Mesenteric fat pad (tissue), 1 donor: ENCODE measurements at regions not wholly inside any gene's neighbourhood (a gene's known extent, or its start where the extent isn't known, plus 50 kb on each side); places are given as distances from the start of the nearest gene placed in this dataset.
"Not testable (repeated sequence)": the region's sequence is repeated elsewhere in the genome, so short reads cannot be mapped to it uniquely, and the experiment has no call there.

ENCODE experiments used
- DNase-seq: peaks from one replicate; pipeline ENCODE4 v3.0.0-alpha.2; 2020; ENCODE audit warnings: low spot score
- donor health status: DM: yes; HTN: yes; CAD: no.

DNA sequence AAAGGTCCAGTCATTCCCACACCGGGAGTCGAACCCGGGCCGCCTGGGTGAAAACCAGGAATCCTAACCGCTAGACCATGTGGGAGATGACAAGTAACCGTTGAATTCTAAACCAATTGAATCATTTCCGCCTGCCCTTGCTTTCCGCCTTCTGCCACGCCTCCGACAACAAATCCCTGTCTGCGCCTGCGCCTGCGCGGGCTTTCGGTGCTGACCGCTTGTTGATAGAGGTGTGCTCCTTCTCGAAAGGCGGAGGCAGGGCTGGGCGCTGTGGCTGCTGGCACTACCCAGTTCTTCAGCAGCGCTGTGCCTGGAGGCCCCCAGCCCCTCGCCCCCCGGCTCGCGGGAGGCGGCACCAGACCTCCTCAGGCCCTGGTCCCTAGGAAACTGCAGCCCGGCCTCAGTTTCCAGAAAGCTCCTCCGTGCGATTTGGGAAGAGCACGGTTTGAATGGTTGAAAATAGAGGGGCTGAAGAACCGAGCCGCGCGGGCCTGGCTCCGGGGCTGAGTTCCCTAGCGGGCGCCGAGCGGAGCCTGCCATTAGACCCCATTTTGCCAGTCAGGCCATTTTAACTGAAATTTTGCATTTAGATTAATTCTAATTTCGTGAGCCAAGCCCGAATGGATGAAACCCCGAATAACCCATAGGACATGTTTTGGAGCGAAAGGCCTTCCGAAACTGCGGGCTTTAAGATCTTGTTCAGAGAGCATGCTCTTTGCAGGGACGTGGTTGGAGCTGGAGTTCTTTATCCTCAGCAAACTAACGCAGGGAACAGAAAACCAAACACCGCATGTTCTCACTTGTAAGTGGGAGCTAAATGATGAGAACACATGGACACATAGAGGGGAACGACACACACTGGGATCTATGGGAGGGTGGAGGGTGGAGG, 219.3 kb upstream of the ATP10A start:
- DNase-seq: peak; percentile 97

DNA sequence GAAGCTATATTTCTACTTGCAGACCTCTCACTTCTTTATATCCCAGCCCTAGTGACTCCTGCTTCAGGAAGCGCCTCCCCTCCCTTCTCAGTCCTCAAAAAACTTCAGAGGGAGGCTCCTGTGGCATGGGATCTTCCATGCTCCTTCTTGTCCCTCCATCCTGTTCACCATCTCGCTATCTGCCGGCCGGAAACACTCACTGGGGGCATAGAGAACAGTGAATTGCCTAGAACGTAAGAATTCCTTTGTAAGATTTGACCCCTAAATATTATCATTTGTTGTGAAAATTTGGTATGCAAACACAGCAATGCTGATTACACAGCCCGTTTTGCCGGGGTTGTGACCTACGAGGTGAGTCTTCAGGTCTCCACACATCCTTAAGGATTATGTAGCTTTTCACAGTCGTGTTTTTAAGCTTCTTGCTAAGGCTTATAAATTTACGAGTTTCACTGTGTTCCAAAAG, 218.7 kb upstream of the ATP10A start:
- DNase-seq: no peak

DNA sequence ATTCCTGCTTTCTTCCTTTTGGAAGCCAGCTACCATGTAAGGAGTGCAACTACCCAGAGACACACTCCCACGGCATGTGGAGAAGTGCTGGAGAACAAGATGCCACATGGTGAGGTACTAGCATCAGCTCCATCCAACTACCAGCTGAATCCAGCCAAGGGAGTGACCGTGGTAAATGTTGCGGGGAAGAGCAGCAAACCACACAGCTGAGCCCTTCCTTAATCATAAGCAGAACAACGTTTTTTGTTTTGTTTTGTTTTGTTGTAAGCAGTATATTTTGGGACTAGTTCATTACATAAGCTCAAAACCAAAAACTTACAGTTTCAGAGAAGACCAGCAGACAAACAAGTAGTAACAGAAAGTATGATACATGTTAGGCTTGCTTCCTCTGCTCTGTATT, 212.6 kb upstream of the ATP10A start:
- DNase-seq: no peak

DNA sequence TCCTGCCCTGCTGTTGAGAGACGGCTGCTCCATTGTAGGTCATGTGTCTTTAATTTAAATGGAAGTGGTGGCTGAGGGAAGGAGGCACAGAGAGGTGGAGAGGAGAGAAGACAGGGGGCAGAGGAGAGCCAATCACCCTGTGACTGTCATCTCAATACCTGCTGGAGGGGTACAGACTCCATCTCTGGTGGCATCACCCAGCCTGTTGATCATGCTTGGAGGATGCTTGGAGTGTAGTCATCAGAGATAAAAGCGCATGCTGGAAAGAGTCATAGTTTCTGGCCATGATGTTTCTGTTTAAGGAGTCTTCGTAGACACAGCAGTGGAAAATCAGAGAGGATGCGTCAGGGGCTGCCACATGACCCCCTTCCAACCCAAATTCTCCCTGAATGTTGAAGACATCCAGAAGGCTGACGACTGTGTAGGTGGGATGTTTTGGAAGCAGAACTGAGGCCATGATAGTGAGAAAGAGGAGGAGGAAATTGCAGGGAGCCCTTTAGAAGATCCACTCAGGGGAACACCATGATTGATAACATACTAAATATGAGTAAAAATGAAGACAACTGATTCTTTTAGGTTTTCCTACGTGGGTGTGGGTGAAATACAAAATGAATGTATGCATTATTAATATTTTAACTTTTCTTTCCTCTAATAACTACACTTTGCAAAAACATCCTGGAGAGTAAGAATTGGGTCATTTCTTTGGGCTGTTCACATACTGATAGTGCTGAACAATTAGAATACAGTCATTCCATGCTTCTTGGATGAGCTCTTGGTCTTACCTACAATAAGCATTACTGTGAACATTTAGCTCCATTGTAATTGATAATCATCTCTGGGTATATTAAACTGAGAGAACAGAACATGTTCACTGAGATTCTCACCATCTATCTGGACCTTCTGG, 210.6 kb upstream of the ATP10A start:
- no peak for DNase-seq

DNA sequence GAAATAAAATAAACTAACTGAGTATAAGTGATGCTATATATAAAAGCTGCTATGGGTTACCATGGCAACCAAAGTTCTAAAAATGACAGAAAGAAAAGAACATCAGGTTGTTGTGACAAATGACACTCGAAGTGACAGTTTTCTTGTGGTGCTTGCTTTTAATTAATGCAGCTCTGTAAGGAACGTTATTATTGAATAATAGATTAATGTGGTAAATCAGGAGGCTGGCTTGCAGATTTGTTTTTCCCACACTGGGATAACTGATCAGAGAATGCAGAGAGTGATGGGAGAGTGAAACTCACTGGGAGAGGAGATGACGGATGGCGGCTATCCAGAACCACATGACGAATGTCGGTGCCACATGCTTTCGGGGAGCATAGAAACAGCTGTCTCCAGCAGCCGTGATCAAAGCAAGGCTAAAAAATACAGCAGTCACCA, 207.0 kb upstream of the ATP10A start:
- no peak for DNase-seq

DNA sequence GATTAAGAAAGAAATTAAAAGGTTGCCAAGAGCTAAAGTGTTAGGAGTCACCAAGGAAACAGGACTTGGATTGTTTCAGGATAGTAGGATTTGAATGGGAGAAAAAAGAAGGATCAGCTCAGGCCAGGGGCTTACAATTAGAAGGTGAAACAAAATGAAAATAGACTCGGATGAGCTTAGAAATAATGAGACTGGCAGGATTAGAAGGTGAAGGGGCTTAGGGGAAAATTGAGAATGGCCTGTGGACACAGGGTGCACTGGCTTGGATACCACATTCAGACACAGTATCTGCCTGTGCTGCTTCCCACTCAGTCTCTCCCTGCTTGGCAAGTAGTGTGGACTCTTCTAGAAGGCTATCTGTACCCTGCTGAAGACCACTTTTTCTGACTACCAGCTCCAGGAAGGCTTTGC, 206.1 kb upstream of the ATP10A start:
- no peak for DNase-seq

DNA sequence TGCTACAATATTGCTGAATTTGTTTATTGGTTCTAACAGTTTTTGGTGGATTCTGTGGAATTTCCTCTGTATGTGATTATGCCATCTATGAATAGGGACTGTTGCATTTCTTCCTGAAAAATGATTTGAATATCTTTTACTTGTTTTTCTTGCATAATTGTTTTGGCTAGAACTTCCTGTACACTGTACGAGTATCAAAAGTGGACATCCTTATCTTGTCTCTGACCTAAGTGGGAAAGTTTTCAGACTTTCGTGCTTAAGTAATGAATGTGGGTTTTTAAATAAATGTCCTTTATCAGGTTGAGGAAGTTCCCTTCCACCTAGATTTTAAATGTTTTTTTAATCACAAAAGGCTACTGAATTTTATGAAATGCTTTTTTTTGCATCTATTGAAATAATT, 203.8 kb upstream of the ATP10A start:
- DNase-seq: no peak

DNA sequence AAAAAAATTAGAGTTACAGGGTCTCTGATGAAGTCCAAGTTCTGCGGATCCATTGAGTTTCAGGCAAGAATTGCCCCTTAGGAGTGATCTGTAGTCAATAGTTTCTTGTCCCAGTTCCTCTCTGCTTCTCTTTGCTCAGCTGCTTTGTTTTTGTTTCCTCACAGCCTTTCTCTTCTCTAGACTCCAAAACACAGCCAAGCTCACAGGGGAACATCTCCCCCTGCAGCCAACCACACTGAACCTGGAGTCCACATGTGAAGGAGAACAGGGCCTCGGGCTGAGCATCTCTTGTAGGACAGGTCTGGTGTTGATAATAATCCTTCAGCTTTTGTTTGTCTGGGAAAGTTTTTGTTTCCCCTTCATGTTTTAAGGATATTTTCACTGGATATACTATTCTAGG, 202.6 kb upstream of the ATP10A start:
- DNase-seq: no peak

DNA sequence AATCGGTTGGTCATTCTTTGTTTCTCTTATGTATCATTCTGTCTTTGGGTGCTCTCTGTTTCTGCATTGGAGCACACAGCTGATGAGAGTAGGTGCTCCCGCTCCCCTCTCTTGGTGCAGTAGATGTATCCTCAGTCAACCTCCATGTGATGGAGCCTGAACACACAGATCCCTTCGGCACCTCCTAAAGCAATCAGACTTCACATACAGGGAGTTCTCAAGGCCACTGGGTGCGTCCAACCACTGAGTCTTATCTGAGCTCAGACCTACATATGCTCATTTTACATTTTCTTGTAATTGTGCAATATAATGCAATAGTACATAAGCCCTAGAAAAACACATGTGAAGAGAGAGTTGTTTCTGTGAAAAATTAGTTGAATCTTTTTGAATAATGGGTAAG, 198.1 kb upstream of the ATP10A start:
- DNase-seq: no peak

DNA sequence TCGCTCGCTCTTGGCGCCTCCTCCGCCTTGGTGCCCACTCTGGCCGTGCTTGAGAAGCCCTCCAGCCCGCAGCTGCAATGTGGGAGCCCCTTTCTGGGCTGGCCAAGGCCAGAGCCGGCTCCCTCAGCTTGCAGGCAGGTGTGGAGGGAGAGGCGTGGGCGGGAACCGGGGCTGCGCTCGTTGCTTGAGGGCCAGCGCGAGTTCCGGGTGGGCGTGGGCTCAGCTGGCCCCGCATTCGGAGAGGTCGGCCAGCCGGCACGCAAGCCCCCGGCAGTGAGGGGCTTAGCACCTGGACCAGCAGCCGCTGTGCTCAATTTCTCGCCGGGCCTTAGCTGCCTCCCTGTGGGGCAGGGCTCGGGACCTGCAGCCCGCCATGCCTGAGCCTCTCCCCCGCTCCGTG, 193.6 kb upstream of the ATP10A start:
- not testable (repeated sequence) for DNase-seq

DNA sequence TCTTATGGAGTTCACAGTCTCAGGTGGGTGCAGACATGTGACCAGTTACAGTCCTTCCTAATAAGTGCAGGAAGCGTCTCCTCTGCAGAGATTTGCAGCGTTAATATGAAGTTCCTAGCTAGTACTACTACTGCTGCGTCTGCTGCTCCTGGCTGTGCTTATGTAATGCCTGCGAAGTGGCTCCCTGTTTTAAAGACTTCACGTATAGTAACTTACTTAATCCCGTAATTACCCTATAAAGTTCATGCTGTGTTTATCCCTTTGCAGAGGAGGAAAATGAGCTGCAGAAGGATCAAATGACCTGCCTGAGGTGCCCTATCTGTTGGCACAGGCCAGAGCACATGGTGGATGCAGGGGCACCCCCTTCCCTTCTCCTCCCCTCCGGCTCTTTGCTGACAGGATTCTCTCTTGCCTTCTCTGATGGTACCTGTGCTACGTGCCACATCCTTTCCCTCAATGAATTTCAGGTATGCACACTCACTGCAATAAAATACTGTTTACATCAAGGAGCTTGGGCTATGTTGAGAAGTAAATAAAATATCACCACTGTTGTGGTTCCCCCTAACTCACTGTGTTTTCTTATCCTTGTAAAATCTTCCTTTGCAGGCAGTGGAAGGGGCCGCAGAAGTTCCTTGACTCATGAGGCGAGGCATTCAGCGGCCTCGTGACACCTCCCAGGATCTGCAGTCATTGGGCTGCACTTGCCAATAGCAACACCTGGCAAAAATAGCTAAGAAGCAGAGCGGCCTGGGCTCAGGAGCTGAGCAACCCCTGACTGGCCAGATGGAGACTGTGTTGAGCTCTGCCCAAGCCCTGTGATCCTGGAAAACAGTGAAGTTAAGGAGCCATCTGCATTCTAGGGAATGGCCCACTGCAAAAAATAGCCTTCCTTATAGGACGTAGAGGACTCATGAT, 188.9 kb upstream of the ATP10A start:
- DNase-seq: no peak

DNA sequence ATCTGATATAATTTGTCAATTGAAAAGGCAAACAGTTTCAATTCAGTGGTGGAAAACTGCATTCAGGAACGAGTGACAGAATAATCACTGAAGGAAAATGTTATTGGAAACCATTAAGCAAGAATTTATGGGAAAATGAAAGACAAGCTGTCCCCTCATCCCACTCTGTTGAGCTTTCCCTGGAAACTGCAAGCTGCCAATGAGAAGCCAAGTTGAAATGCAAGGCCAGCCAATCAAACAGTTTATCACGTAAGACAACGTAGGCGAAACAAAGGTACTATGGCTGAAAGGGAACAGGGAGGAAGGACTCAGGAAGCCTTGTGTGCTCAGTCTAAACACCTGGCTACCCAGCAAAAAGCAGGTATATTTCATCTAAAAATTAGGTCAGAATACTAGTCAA, 187.9 kb upstream of the ATP10A start:
- DNase-seq: no peak

DNA sequence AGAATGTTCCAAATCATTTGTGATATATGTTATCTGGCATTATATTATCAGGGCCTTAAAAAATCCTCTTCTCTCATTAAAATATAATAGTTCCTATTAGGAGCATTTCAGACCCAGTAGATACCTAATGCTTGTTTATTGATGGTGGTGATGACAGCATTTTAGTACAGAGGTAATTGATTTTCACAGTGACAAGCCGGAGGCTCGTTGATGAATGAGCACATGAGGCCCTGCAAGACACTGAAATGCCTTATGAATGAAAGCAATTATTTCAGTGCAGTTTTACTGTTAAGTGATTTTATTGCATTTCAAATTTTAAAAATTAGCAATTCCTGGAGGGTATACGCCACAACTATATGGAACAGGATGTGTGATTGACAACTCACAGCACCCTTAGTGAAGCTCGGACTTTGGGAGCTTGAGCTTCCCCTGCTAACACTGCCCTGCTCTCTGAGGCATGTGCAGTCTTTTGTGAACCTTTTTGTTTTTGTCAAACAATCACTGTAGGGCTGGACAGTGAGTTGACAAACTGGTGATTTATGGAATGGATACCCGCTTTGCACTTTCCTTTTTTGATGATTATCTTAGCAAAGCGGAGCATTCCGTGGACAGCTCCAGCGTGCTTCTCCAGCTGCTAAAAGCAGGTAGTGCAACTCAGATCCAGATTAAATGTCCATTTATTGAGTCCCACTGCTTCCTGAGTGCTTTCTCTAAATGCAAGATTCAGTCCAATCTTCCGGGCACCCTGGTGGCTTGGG, 187.0 kb upstream of the ATP10A start:
- DNase-seq: no peak

DNA sequence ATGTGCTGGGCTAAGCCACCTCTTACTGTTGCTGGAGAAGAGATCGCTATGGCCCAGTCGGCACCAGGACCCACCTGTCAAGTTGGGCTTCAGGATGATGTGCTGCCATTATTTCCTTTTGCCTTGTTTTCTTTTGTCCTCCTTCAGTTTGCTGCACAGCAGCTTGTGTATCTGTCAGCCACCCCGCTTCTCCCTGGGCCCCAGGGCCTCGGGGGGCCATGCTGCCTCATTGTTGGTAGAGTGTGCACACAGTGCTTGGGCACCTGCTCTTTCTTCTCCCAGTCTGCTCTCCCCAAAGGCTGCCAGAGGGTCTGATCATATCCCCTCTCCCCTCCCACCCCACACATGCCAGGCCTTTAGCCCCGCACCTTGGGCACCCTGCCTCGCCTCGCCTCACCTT, 185.5 kb upstream of the ATP10A start:
- DNase-seq: no peak

DNA sequence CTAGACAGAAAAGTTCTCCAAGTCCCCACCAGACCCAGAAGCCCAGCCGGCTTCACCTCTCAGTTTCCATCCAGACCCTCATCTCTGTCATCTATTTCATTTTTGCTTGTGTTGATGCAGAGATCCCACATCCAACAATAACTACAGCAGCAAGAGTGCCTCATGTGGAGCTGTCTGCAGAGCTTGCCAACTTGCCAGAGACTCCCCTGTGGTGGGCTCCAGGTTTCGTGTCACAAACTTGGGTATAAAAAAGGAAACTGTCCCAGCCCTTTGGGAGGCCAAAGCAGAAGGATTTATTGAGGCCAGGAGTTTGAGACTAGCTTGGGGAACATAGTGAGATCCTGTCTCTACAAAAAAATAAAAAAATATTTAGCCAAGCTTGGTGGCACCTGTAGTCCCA, 182.4 kb upstream of the ATP10A start:
- DNase-seq: no peak

DNA sequence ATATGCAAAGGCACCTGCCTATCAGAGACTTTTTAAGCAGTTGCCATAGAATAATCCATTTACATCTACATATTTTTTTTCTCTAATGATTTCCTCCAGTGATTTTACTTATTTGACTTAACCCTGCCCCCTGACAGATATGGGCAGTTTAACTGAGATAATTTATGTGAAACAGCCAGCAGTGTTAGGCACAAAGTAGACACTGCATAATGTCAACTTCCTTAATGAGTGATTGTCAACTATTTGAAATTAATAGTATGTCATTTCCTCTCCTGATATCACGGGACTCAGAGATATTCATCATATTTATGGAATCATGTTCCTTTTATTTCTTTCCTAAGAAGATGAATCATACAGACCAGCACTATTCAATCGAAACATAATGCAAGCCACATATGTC, 179.9 kb upstream of the ATP10A start:
- no peak for DNase-seq

DNA sequence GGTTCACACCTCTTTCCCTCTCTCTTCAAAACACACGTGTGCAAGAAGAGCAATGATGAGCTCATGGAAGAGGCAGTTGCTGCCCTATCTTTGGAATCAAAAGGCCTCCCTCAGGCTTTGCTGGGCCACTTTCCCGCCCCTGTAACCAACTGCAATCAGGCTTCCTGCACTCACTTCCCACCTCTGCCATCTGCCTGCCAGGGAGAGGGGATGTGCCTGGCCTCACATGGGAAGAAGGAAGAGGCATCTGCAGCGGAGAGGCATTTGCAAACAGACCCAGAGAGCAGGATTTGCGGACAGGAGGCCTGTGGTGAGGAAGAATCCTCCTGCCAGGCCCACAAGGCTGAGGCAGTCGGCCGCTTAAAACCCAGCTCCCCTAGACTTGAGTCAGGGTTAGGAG, 175.6 kb upstream of the ATP10A start:
- no peak for DNase-seq

DNA sequence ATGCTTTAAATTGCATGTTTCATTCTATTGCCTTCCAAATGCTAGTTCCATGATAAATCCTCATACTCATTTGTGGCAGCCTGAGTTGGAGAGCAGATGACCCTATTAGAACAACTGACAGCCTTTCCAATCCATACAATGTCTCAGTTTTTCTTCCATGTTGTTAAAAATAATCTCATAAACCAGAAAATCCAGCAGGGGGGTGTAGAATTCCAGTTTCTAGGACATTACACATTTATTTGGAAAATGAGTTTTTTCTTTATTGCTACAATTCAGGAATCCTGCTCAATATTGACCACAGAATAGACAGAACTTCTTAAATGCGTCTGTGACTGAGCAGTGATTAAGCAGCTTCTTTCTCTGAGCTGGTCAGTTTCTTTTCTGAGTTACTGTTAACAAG, 174.2 kb upstream of the ATP10A start:
- no peak for DNase-seq

DNA sequence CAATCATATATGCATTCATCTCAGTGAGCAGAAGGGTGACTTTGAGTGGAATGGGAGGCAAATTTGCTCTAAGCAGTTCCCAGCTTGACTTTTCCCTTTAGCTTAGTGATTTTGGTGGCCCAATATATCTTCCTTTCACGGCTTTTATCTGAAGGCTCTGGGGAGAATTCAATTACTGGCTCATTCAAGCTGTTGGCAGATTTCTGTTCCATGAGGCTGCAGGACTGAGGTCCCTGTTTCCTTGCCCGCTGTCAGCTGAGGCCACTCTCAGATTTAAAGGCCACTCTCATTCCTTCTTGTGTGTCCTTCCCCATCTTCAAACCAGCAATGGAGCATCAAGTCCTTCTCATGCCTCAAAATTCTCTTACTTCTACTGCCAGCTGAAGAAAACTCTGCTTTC, 170.4 kb upstream of the ATP10A start:
- peak; percentile 39 for DNase-seq

DNA sequence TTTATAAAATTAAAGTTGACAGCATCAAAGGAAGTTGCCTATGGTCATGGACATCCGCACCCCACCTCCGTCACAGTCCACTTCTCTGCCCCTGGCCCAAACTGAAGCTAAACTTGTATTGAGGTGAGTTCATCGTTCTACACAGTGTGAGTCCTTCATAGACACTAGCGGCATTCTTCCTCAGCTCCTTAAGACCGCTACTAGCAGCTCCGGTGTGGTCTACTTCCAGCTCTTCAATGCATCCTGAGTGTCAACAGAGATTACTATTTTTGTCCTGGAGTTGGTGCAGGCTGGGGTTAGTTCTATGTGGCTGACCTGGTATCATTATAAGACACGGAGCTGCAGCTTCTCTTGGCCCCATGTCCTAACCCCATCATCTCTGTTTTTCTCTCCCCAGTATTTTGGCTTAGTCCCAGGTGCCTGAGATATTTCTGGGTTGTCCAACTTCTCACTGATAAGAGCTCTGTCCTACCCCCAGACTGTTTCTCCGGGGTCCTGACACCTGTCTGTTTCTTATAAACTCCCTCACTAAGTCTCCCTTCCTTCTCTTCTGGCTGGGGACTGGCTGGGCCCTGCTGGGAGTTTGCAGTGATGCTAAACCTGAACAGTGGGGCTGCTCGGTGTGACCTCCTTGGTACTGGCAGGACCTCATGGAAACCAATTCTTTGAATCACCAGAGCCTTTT, 169.2 kb upstream of the ATP10A start:
- no peak for DNase-seq
